Suppressor macrophage treated with lipopolysaccharide for 4 hours (primary cell): ENCODE measurements at regions not wholly inside any gene's neighbourhood (a gene's known extent, or its start where the extent isn't known, plus 50 kb on each side); places are given as distances from the start of the nearest gene placed in this dataset.
"Not testable (repeated sequence)": the region's sequence is repeated elsewhere in the genome, so short reads cannot be mapped to it uniquely, and the experiment has no call there.

Experiments
- DNase-seq: peaks from one replicate; pipeline ENCODE4 v3.0.0-alpha.2; 2020

- no peak for DNase-seq
Observed at GRCh38 chr5:7117961-7118360, 278.0 kb upstream of the ADCY2 start.

- DNase-seq = no peak
Observed at GRCh38 chr5:7131680-7132079, 264.3 kb upstream of the ADCY2 start.

- no peak for DNase-seq
Observed at GRCh38 chr5:7146886-7147285, 249.1 kb upstream of the ADCY2 start.

GRCh38 chr5:7157083-7157482, 238.9 kb upstream of the ADCY2 start:
- DNase-seq = no peak

GRCh38 chr5:7169240-7169878, 226.6 kb upstream of the ADCY2 start:
- DNase-seq = no peak

- DNase-seq = not testable (repeated sequence)
Observed at GRCh38 chr5:7170785-7171184, 225.2 kb upstream of the ADCY2 start.

GRCh38 chr5:7179364-7179763, 216.6 kb upstream of the ADCY2 start:
- no peak for DNase-seq

GRCh38 chr5:7181841-7182240, 214.1 kb upstream of the ADCY2 start:
- no peak for DNase-seq

- no peak for DNase-seq
Observed at GRCh38 chr5:7185742-7186141, 210.2 kb upstream of the ADCY2 start.

- no peak for DNase-seq
Observed at GRCh38 chr5:7186818-7187217, 209.1 kb upstream of the ADCY2 start.

- DNase-seq = no peak
Observed at GRCh38 chr5:7190712-7191250, 205.2 kb upstream of the ADCY2 start.

- DNase-seq = no peak
Observed at GRCh38 chr5:7192016-7192415, 203.9 kb upstream of the ADCY2 start.

- no peak for DNase-seq
Observed at GRCh38 chr5:7202846-7203245, 193.1 kb upstream of the ADCY2 start.

- no peak for DNase-seq
Observed at GRCh38 chr5:7207979-7208378, 188.0 kb upstream of the ADCY2 start.

GRCh38 chr5:7208938-7209337, 187.0 kb upstream of the ADCY2 start:
- DNase-seq = no peak

- DNase-seq = no peak
Observed at GRCh38 chr5:7209658-7210057, 186.3 kb upstream of the ADCY2 start.

- DNase-seq = no peak
Observed at GRCh38 chr5:7210549-7210948, 185.4 kb upstream of the ADCY2 start.

- DNase-seq = no peak
Observed at GRCh38 chr5:7213525-7213924, 182.4 kb upstream of the ADCY2 start.

GRCh38 chr5:7214906-7215416, 181.0 kb upstream of the ADCY2 start:
- DNase-seq = no peak

GRCh38 chr5:7218141-7218540, 177.8 kb upstream of the ADCY2 start:
- no peak for DNase-seq

GRCh38 chr5:7220156-7220555, 175.8 kb upstream of the ADCY2 start:
- no peak for DNase-seq

GRCh38 chr5:7221041-7221440, 174.9 kb upstream of the ADCY2 start:
- no peak for DNase-seq

- no peak for DNase-seq
Observed at GRCh38 chr5:7225826-7226225, 170.1 kb upstream of the ADCY2 start.

GRCh38 chr5:7242118-7242710, 153.7 kb upstream of the ADCY2 start:
- no peak for DNase-seq

GRCh38 chr5:7244208-7244607, 151.7 kb upstream of the ADCY2 start:
- no peak for DNase-seq
